SK-N-MC (cell line): ENCODE measurements at regions not wholly inside any gene's neighbourhood (a gene's known extent, or its start where the extent isn't known, plus 50 kb on each side); places are given as distances from the start of the nearest gene placed in this dataset.

Source experiments
- DNase-seq: peaks from one replicate; pipeline ENCODE4 v3.0.0-alpha.2; 2011; ENCODE audit warnings: low read depth, low spot score
- H3K27ac ChIP-seq: fragments of 200-600 bp; sonication (generic); 2 replicates; pipeline ENCODE4 v1.5.1; 2016; ENCODE audit warnings: mixed run types
- H3K36me3 ChIP-seq: fragments of 200-600 bp; sonication (generic); 2 replicates; pipeline ENCODE4 v1.6.1; 2017; ENCODE audit warnings: antibody characterized with exemption, low read length, mixed read lengths; ENCODE audit not compliant: insufficient read depth
- H3K4me3 ChIP-seq: fragments of 200-600 bp; sonication (generic); 2 replicates; pipeline ENCODE4 v1.5.1; 2016
- H3K9ac ChIP-seq: fragments of 200-600 bp; sonication (generic); 2 replicates; pipeline ENCODE4 v1.8.0; 2017; ENCODE audit warnings: mixed run types, mixed read lengths; ENCODE audit not compliant: insufficient read length
- H3K9me3 ChIP-seq: fragments of 200-600 bp; sonication (generic); 2 replicates; pipeline ENCODE4 v1.6.1; 2017; ENCODE audit warnings: low read depth, mild to moderate bottlenecking, antibody characterized with exemption, low read length, moderate library complexity, mixed read lengths
- EZH2 ChIP-seq: fragments of 200-600 bp; sonication (generic); IDR thresholded peaks from one replicate; pipeline ENCODE4 v1.6.1; 2017; ENCODE audit warnings: antibody characterized with exemption
- FOXP2 ChIP-seq: optimal IDR thresholded peaks from 2 replicates; pipeline ENCODE3; 2011; ENCODE audit warnings: mild to moderate bottlenecking, moderate library complexity; ENCODE audit not compliant: insufficient read depth; ENCODE audit errors: extremely low read length, control extremely low read depth
- POLR2AphosphoS5 ChIP-seq: IDR thresholded peaks from 2 replicates; pipeline ENCODE4 v1.6.1; 2012; ENCODE audit warnings: mild to moderate bottlenecking, low read depth, low read length, borderline replicate concordance

DNA sequence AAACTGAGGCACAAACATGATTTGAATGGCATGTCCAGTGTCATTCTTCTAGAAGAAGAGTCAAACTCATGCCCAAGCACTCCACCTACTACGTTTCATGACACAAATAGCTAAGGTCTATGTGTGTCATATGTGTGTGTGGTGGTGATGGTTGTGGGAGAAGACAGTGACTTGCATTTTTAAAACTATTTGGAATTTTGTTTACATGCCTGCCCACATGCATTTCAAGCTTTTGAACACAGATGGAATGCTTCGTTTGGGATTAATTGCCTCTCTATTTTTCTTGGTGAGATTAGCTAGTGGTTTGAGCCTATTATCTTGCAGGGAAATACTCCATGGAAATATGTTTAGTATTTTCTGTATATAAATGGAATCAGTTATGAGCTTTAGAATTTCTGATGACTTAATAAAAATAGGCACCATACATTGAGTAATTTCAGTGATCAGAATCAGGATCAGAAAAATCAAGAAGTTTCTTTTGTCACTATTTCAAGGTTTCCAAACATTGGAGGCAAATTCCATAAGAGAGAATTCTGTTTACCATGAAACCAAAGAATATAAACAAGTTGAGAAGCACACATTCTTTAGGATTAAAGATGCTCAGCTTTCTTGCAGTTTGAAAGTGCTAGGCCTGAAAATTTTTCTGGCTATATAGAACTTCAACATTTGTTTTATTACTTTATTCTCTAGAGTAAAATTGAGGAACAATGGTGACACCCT is 260.3 kb upstream of the SEMA6A start:
- no peak for DNase-seq
- Histone ChIP-seq H3K36me3 (no peaks in the 10 kb centered on the region), H3K4me3 (no peak overlapping the region), H3K27ac (no peak overlapping the region), H3K9ac (no peak overlapping the region), H3K9me3 (no peaks in the 10 kb centered on the region)
- no peak for TF ChIP-seq POLR2AphosphoS5
- TF ChIP-seq EZH2: no peak
- TF ChIP-seq FOXP2: no peak

DNA sequence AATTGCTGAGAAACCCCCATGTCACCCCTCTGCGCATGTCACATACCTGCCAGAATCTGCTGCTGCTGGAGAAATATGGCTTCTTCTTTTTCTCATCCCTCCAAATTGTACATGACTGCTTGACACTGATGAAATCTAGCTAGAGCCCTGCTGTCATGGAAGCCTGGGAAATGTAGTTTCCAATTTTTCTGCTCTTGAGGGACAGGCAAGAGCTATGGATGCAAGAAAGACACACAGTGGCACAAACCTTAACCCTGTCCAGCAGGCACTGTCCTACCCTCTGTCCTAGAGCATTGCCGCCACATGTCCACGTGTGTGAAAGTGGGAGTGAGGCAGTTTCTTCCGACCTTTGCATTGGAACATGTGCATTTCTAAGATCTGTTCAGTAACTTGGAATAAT is 255.5 kb upstream of the SEMA6A start:
- DNase-seq: no peak
- Histone ChIP-seq H3K36me3 (no peaks in the 10 kb centered on the region), H3K9me3 (no peaks in the 10 kb centered on the region), H3K9ac (no peak overlapping the region), H3K4me3 (no peak overlapping the region), H3K27ac (no peak overlapping the region)
- no peak for TF ChIP-seq FOXP2
- no peak for TF ChIP-seq EZH2
- no peak for TF ChIP-seq POLR2AphosphoS5

DNA sequence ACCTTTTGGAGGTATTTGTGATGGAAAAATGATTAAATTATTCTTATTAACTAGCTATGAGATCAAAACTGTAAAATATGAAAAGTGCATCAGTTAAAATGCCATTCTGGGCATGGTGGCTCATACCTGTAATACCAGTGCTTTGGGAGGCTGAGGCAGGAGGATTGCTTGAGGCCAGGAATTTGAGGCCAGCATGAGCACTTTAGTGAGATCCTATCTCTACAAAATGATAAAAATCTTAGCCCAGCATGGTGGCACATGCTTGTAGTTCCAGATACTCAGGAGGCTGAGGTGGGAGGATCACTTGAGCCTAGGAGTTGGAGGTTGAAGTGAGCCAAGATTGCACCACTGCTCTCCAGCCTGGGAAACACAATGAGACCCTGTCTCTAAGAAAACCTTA is 252.5 kb upstream of the SEMA6A start:
- H3K27ac ChIP-seq: no peak overlapping the region
- no peaks in the 10 kb centered on the region for H3K36me3 ChIP-seq
- TF ChIP-seq EZH2: no peak
- no peak for TF ChIP-seq POLR2AphosphoS5
- no peak for TF ChIP-seq FOXP2
- H3K4me3 ChIP-seq: no peak overlapping the region
- no peak for DNase-seq
- no peak overlapping the region for H3K9ac ChIP-seq
- no peaks in the 10 kb centered on the region for H3K9me3 ChIP-seq

DNA sequence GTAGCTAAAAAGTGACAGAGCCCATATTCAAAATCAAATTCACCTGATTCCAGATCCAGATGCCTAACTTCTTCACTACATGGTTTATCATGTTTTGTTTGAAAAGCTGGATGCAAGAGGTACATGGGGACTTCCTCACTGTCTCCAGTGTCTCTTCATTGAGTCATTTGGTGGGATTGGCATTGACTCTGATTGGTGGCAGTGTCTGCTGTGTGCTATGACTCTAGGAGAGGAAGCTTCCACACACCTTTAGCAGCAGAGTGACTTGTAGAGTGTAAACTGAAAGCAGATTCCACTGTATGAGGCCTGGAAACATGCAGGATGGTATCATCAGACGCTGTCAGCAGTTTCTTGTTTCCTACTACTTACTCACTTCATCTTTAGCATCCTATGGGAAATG is 250.9 kb upstream of the SEMA6A start:
- no peaks in the 10 kb centered on the region for H3K36me3 ChIP-seq
- no peaks in the 10 kb centered on the region for H3K9me3 ChIP-seq
- H3K4me3 ChIP-seq: no peak overlapping the region
- TF ChIP-seq POLR2AphosphoS5: no peak
- TF ChIP-seq FOXP2: no peak
- no peak for TF ChIP-seq EZH2
- H3K9ac ChIP-seq: no peak overlapping the region
- no peak for DNase-seq
- no peak overlapping the region for H3K27ac ChIP-seq

- H3K9ac ChIP-seq: no peak overlapping the region
Observed at GRCh38 chr5:116824751-116825438, 250.3 kb upstream of the SEMA6A start.

GRCh38 chr5:116814626-116815385 is 240.2 kb upstream of the SEMA6A start:
- Histone ChIP-seq H3K9me3 (no peaks in the 10 kb centered on the region; the same call in 1 of the 2 replicates), H3K36me3 (no peaks in the 10 kb centered on the region), H3K4me3 (no peak overlapping the region), H3K27ac (no peak overlapping the region), H3K9ac (no peak overlapping the region)
- TF ChIP-seq FOXP2 (no peak), EZH2 (no peak), POLR2AphosphoS5 (no peak)
- DNase-seq: no peak

More at GRCh38 chr5:116824751-116825438, 250.3 kb upstream of the SEMA6A start:
- H3K27ac ChIP-seq: no peak overlapping the region
- TF ChIP-seq EZH2 (no peak), FOXP2 (no peak), POLR2AphosphoS5 (no peak)
- no peaks in the 10 kb centered on the region for H3K9me3 ChIP-seq
- no peak for DNase-seq
- no peaks in the 10 kb centered on the region for H3K36me3 ChIP-seq
- H3K4me3 ChIP-seq: no peak overlapping the region

GRCh38 chr5:116813906-116814305 is 239.3 kb upstream of the SEMA6A start:
- H3K27ac ChIP-seq: no peak overlapping the region
- H3K36me3 ChIP-seq: no peaks in the 10 kb centered on the region
- H3K9ac ChIP-seq: no peak overlapping the region
- TF ChIP-seq FOXP2: no peak
- TF ChIP-seq EZH2: no peak
- TF ChIP-seq POLR2AphosphoS5: no peak
- H3K4me3 ChIP-seq: no peak overlapping the region
- no peak for DNase-seq
- no peaks in the 10 kb centered on the region; the same call in 1 of the 2 replicates for H3K9me3 ChIP-seq

GRCh38 chr5:116813356-116813755 is 238.7 kb upstream of the SEMA6A start:
- H3K27ac ChIP-seq: no peak overlapping the region
- no peaks in the 10 kb centered on the region for H3K36me3 ChIP-seq
- H3K9ac ChIP-seq: no peak overlapping the region
- no peaks in the 10 kb centered on the region; the same call in 1 of the 2 replicates for H3K9me3 ChIP-seq
- no peak overlapping the region for H3K4me3 ChIP-seq
- TF ChIP-seq EZH2: no peak
- no peak for TF ChIP-seq POLR2AphosphoS5
- TF ChIP-seq FOXP2: no peak
- DNase-seq: no peak
